H1 (cell line): ENCODE measurements at regions not wholly inside any gene's neighbourhood (a gene's known extent, or its start where the extent isn't known, plus 50 kb on each side); places are given as distances from the start of the nearest gene placed in this dataset.

Source experiments
- CTCF ChIP-seq, 3 experiments: IDR thresholded peaks; 1 replicate in 2 of 3; 2 replicates in 1 of 3; pipeline versions ENCODE4 v1.5.1 to v1.6.1; 2011; ENCODE audit warnings: low read length in 3 of 3, mild to moderate bottlenecking in 3 of 3, inconsistent platforms in 2 of 3, low read depth in 1 of 3, moderate library complexity in 1 of 3; ENCODE audit not compliant: insufficient read depth in 1 of 3; ENCODE audit errors: control extremely low read depth in 1 of 3
- EGR1 ChIP-seq: IDR thresholded peaks from 2 replicates; pipeline ENCODE4 v1.6.1; 2011; ENCODE audit warnings: low read depth, low read length, borderline replicate concordance
- POLR2A ChIP-seq, 2 experiments: IDR thresholded peaks; 1 replicate in 1 of 2; 2 replicates in 1 of 2; pipeline ENCODE4 v1.6.1; 2011; ENCODE audit warnings: low read depth in 2 of 2, low read length in 2 of 2, mild to moderate bottlenecking in 2 of 2; ENCODE audit errors: control extremely low read depth in 1 of 2
- POLR2AphosphoS5 ChIP-seq: IDR thresholded peaks from 2 replicates; pipeline ENCODE4 v1.6.1; 2011; ENCODE audit warnings: low read depth, low read length
- RAD21 ChIP-seq, 2 experiments: IDR thresholded peaks in 1 of 2; conservative IDR thresholded peaks in 1 of 2; 2 replicates each; pipeline ENCODE4 v1.6.1; 2011; ENCODE audit warnings: low read depth in 2 of 2, low read length in 2 of 2, improper control_type of control experiment in 1 of 2, inconsistent platforms in 1 of 2, mild to moderate bottlenecking in 1 of 2, moderate library complexity in 1 of 2
- SUZ12 ChIP-seq: fragments of 200-600 bp; sonication (generic); IDR thresholded peaks from 2 replicates; pipeline ENCODE4 v1.6.1; 2012; ENCODE audit warnings: mild to moderate bottlenecking, inconsistent platforms, low read length, moderate library complexity, mixed read lengths

GRCh38 chr3:115204475-115204874 is 57.4 kb upstream of the ZBTB20 start:
- TF ChIP-seq POLR2A (IDR thresholded peaks at IDR 0.05; ENCODE audit: control extremely low read depth in 1 of 2, low read depth in 2 of 2, low read length in 2 of 2) (no peak), EGR1 (no peak), POLR2AphosphoS5 (no peak), RAD21 (IDR thresholded peaks at IDR 0.05 in 1 of 2, conservative IDR thresholded peaks at IDR 0.05 in 1 of 2; ENCODE audit: low read depth in 2 of 2, low read length in 2 of 2) (no peak), CTCF (IDR thresholded peaks at IDR 0.05; ENCODE audit: control extremely low read depth in 1 of 3, insufficient read depth in 1 of 3, low read depth in 1 of 3, low read length in 3 of 3) (no peak), SUZ12 (no peak)
